SIG-M5 (cell line): ENCODE measurements at regions not wholly inside any gene's neighbourhood (a gene's known extent, or its start where the extent isn't known, plus 50 kb on each side); places are given as distances from the start of the nearest gene placed in this dataset.

Source experiments
- DNase-seq: peaks from one replicate; lab custom pipeline; 2025; lab: John Stamatoyannopoulos, UW

DNA sequence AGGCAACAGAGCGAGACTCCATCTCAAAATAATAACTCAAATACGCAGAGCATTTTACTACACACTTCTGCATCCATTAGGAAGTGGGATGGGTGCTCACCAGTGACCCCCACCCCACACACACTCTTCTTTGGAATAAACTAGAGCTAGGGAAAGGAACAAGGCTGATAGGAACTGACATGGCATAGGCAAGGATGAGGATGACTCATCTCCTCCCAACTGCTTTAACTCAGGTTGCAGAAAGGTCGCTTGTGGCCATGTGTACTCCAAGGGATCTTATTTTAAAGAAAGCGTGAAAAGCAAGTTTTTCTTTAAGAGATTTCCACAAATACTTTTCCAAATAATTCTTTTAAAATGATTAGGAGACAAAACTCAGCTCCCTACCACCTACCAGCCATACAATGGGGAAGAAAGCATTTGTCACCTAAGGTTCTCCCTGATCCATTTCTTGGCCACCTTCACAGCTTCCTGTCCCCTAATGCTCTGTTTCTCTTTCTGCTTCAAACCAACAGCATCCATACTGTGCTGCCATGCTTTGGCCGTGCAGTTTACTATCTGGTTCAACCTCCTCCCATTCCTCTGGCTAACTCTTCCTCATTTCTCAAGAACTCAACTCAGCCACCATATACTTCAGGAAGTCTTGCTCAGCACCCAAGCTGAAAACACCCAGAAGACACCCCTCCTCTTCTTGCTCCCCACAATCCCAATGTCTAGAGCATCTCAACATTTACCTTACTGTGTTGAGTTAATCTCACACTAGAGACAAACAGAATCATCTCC lies 211.9 kb downstream of the ACTL7B start:
- DNase-seq: no peak

DNA sequence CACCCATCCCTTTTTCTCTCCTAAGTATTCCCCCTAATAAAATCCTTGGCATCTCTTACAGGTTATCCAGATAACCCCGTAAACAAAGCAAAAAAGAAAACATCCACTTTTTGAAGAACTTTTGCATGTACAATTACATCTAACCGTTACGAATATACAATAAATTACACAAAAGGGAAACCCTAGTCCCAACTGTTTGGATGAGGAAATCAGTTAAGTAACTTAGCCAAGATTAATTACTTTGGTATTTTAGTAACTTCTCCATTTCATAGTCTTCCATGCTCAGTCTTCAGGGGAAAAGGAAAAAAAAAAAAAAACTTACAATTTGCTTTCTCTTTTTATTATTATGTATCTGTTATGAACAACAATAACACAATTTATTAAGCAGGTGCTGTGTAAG lies 212.9 kb downstream of the ACTL7B start:
- DNase-seq: peak; percentile 20

DNA sequence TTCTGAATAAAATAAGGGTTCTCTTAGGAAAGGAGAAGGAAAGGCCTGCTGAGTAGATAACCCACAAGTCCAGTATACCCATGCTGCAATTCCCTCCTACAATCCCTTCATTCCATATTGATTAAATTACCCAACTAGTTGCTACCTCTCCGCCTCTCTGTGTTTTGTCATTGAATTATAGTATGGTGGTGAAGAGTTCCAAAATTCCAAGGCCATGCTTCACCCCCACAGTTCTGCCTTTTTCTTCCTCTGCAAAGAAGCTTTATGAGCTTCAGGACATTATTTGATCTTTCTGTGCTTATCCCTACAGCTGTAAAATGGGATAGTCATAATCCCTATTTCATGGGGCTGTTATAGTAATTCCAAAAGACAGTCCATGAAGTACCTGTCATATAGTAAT lies 215.6 kb downstream of the ACTL7B start:
- no peak for DNase-seq

DNA sequence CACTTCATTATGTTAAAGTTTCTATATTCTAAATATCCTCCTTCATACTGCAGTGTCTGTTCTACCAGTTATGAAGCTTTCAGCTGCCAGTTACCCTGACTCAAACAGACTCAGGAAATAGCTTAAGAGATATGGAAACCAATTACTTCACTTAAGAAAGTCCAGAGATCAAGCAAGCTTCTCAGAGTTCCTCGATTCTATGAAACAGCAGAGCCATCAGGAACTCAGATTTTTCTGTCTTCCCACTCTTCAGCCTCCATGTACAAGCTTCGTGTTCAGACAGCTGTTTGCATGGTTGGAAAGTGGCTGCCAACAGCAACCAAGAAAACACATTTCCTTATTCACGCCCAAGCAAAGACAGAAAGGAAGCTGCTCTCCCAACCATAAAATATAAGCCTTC lies 216.1 kb downstream of the ACTL7B start:
- no peak for DNase-seq

DNA sequence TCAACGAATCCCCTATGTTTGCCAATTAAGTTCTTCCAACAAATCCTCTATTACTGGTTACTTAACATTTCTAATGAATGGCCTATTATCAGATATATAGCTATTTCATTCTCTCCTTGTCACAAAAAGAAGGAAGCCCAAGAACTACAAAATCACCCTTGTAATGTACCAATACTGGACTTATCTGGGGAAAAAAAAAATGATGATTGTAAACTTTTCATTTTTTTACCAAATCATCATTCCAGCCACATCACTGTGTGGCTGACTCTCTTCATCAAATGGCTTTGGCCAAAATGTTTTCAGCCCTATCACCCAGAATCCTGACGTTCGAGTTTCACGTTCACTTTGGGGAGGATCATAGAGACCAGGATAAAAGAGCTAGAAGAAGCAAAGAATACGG lies 216.7 kb downstream of the ACTL7B start:
- DNase-seq: no peak

DNA sequence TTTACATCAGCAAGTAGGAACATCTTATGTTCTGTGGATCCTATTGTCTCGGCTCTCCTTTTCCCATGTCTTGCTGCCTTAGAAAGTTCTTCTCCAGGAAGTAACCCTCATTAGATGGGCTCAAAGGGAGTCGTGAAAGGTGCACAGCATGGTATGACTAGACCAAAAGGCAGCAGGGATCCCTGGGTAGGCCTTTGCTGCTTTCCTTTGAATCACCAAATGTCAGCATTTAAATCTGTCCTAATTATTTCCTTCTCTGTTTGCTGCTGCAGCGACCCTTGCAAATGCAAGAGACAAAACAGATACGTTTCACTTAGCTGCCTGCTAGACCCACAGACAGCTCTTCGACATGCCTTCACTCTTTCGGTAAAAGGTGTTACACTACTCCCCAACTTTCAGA lies 218.4 kb downstream of the ACTL7B start:
- DNase-seq: no peak

DNA sequence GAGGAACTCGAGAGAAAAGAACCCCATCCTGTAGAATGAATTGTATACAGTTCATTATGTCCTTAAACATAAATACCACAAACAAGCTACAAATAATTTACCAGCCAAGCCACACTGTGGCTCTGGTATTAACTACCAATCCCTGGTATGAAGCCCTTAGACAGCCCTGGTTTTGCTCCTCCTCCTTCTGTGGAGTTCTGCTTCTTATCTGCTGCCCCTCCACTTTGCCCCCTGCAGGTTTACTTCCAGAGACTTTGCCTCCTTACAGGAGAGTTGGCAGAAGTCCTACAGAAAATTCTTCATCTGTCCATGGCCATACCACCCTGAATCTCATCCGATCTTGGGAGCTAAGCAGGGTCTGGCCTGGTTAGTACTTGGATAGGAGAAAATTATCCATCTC lies 219.8 kb downstream of the ACTL7B start:
- no peak for DNase-seq

DNA sequence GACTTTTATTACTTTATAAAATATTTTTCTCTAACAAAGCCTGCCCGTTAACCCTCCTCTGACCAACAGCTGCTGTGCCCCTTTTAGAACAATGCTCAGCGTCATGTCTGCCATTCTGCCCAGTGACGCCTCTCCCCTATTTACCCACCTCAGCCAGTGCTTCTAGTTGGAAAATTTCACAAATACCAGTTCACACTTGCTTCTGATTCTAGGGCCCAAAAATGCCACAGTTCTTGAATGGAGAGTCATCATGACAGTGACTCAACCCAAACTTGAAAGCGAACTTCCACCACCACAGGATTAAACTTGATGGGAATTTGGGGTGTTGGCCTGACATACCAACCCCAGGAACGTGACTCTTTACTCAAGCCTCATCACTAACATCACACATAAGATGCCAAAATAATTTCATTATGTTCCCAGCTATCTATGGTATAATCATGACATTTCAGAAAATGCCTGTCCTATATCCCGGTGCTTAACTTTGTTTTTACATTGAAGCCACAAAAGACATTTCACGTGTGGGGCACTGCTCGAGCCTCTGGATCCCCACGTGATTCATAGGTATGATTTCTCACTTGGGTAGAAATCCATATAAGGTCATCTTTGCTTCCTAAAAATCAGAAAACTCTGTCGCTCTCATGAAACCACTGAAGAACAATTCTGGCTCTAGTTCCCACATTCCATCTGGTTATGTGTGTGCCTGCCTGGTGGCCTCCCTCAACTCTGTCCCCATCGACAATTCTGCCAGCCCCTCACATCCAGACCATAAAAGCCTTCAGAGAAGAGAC lies 220.9 kb downstream of the ACTL7B start:
- DNase-seq: no peak

DNA sequence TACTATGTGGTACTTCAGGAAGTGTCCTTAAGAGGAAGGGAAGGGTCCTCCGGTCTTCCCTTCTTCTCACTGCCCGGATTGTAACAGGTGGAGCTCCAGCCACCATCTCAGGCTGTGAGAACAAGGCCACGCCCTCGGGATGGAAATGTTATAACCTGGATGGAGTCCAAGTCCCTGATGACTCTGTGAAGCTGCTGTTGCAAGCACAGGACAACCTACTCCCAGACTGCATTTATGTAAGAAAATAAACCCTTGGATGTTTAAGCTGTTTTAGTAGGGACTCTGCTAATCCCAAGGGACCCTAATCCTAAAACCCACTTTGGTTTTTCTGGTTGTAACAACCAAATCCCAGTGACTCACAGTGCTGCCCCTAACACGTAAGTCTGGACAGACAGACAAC lies 221.6 kb downstream of the ACTL7B start:
- no peak for DNase-seq

DNA sequence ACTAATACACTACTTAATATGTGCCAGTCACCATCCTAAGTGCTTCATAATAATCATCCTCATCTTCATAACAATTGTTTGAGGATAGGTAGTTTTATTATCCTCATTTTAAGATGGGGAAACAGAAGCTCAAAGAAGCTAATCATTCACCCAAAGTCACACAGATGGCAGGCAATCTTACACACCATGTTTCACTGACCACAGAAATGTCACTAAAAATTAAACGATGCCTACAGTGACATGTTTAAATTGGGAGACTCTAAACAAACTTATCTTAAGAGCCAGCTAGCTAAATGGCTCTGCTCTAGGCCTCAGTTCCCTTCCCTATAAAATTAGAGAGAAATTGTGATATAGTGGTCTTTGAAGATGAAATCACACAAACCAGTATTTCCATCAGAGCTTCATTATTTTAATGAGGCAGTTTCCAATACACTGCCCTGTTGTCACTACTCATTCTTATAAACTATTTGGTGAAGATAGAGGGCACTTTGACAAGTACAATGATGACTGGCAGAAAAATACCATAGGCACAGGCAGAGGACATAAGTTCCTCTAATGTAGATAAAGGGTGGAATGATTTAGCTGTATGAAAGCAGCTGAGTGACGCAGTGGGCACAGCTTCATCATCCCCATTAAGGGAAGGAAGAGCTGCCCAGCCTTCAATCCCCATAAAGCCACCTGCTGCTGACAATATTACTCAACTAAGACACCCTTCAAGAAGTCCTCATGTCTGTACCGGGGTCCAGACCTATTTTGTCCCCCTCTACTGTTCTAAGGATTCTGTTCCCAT lies 224.1 kb downstream of the ACTL7B start:
- no peak for DNase-seq

DNA sequence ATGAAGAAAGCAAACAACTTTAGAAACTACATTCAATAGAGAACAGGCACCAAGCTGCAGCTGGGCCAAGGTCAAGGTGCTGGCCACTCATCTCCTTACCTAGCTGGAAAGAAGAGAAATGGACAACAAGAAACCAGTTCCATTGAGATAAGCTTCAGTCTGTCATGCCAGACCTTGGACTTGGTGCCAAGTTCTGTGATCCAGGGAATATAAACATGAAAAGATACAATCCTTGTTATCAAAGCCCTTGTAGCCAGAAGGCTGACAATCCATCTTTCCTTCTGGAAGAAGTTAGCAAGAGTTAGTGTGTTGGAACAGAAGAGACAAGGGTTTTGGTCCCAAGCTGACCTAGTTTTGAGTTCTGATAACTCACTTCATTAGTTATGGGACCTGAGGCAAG lies 227.5 kb downstream of the ACTL7B start:
- no peak for DNase-seq

DNA sequence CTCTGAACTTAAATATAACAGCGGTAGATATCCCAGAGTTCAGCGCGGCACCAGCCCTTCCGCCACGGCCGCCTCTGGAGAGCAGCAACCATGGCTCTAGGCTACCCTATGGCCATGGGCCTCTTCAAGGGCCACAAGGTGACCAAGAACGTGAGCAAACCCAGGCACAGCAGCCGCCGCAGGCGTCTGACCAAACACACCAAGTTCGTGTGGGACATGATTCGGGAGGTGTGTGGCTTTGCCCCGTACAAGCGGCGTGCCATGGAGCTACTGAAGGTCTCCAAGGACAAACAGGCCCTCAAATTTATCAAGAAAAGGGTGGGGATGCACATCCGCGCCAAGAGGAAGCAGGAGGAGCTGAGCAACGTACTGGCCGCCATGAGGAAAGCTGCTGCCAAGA lies 229.0 kb downstream of the ACTL7B start:
- DNase-seq: no peak

DNA sequence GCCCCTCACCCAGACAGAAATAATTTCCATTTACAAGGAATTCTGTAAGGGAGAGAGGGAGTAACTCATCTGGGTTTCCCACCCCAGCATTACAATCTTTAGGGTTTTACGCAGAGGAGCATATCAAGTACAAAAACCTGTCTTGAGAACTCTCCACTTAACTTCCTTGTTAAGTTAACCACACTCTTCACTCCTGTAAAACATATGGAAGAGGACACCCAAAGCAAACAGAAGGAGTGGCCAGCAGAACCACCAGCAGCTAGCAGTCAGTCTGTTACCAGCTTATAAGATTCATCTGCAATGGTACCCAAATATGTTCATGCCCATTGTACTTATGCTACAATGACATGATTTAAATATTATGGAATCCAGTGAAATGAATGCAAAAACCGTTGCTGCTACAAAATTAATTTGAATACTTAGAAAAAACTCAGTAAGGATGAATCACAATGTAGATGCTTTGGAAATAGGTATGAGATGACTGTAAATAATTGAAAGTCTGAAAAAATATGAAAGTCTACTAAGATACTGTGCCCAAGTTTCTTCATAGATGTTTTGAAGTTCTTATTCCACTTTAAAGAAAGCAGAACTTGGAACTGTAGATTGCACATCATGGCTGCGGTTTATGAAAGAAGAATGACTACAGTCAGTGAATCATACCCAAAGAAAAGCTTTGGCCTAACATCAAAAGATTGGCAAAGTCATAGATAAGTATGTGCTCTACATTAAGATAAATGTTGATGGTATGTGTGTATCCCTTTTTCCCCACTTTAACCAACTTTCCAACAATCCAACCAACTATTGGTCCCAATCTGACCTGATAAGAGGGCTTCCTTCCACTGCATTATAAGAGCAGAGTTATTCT lies 233.6 kb downstream of the ACTL7B start:
- peak; percentile 90 for DNase-seq

DNA sequence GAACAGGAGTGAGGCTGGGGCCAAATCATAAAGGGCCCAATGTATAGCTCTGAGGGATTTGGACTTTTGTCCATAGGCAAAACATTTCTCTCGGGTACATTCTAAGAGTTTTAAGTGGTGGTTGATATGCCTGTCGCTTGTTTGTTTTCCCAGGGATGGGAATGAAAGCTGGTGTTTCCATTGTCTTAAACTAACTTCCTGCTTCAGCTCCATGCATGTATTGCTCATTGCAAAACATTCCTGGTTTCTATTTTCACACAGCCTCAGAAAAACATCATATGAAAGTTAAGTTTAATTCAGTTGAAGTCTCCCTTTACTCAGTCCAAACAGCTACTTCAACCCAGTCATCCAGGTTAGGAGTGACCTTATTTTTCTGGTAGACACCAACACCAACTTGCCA lies 235.0 kb downstream of the ACTL7B start:
- DNase-seq: no peak

DNA sequence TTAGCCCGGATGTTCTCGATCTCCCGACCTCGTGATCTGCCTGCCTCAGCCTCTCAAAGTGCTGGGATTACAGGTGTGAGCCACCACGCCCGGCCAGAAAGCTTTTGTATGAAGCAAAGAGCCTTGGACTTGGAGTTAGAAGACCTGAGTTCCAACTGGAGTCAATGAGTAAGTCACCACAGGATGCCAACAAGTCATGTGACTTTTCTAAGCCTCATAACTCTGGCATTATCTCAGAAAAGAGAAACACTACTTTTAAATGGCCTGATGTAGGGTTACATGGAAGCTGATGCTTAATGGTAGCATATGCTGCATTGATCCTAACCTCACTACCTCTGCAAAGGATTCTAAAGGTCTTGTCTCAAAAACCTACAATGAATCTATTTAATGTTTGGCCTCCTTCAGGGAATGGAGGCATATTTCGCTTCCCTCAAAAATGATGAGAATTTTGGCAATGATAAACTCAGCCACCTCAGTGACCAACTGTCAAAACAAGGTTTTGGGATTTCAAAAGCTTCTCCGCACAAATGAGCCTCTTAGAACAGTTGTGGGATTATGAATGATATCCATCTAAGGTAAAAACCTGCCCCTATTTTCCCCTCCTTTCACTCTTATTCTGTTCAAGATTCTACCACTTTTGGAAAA lies 236.8 kb downstream of the ACTL7B start:
- DNase-seq: no peak

DNA sequence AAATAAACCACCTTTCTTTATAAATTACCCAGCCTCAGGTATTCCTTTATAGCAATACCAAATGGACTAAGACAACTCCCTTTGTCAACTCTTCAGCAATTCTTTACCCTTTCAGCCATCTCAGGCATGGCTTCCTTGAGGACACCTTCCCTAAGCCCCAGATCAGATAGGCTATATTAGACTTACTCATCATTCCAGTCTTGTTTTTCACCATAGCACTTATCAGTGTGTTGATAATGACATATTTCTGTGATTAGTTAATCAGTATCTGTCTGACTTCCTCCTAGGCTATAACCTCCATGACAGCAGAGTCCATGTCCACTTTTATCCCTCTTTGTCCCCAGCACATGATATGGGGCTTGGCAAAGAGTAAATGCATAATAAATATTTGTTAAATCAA lies 238.1 kb downstream of the ACTL7B start:
- no peak for DNase-seq

DNA sequence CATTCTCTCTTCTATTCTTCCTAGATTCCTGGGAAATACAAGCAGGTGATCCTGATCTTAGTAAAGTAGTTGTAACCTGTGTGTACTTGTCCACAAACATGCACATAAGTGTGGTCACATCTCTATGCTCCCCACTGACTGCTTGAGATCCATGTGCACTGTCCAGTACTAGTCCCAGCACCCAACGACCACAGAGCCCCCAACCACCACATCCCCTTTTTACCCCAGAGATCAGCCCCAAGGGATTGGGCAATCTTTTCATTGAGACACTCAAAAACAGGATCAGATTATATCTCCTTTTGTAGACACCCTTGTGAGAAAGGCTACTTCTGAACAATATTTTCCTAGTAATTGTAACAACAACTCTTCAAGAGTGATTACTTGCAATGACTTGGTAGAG lies 240.6 kb downstream of the ACTL7B start:
- peak; percentile 31 for DNase-seq

DNA sequence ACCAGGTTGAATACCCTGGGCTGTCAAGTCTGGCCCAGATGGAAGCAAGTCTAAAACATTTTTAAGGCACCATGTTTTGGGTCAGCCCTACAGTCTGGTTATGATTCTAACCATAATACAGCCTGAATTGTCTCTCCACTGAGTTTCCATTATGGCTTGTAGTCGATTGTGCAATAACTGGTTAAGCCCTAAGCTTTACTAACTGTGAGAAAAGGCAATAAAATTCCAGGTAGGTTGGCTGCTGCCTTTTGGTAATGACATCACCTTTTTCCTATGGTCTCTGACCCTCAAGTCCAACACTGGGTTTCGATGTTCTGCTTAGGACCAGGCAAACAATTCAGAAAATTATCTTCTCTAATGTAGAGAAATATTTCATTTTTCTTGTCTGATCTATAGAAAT lies 243.3 kb downstream of the ACTL7B start:
- DNase-seq: no peak

DNA sequence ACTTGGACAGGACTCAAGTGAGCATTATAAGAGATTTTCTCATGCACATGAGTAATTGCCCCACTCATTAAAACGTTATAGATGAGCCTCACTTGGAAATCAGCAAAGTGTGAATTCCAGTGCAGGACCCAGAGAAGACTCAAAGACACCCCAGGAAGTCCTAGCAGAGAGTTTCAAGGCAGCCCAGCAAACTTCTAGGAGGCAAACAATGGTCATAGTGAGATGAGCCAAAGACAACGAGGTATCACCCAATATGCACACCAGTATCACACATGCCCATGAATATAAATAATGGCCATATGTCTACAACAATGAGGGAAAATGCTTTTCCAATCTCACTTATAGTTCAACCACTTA lies 245.9 kb downstream of the ACTL7B start:
- no peak for DNase-seq

DNA sequence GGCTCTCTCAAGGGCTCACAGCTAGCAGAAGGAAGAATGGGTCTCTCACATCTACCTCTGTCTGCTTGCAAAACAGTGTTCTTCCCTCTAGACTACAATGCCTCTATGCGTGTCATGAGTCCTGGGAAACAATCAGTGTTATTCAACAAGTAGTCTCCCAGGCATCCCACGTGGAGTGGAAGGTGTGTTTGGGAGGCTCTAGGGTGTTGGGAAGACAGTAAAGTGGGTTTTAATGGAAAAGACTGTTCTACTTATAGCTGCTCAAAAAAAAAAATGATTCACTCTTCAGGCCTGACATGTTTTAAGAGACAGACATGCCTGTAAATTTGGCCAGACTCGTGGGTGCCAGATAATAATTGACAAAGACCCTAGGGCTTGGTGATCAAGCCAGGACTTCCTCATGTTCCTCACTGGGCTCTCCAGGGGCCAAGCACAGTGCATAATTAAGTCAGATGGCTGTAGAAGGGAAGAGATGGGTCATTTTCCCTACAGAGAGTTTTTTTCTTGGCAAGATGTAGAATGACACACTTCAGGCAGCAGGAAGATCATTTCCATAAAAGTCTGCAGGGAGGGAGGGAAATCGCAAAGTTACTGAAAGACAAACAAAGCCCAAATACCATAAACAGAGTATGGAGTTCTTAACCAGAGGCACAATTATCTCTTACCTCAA lies 246.4 kb downstream of the ACTL7B start:
- DNase-seq: no peak

DNA sequence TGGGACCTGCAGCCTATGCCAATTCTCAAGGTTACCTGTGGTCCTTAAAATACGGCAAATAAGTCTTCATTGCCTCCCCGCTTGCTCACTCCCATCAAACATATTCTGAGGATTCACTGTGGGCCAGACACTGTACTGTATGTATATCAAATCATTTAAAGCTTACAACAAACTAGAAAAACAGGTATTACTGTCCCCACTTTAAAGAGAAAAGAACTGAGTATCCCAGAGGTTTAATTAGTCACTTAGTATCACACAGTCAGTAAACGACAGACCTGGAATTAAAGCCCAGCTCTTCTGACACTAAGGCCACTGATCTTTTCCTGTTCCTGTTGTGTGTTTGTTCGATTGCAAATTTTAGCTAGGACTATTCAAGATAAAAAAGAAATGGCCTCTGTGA lies 248.2 kb downstream of the ACTL7B start:
- DNase-seq: no peak
